LNCAP (cell line): ENCODE measurements at regions not wholly inside any gene's neighbourhood (a gene's known extent, or its start where the extent isn't known, plus 50 kb on each side); places are given as distances from the start of the nearest gene placed in this dataset.

Source experiments
- CTCF ChIP-seq: fragments of 450-650 bp; IDR thresholded peaks from 2 replicates; pipeline ENCODE4 v1.5.1; 2017; ENCODE audit warnings: mild to moderate bottlenecking

GRCh38 chr14:83096092-83096491 is 1562.4 kb upstream of the SEL1L start:
- no peak for TF ChIP-seq CTCF

GRCh38 chr14:83101846-83102245 is 1568.2 kb upstream of the SEL1L start:
- no peak for TF ChIP-seq CTCF

- TF ChIP-seq CTCF = no peak
Observed at GRCh38 chr14:83118029-83118428, 1584.4 kb upstream of the SEL1L start.

GRCh38 chr14:83120187-83120586 is 1586.5 kb upstream of the SEL1L start:
- TF ChIP-seq CTCF = no peak

GRCh38 chr14:83126076-83126475 is 1592.4 kb upstream of the SEL1L start:
- TF ChIP-seq CTCF = no peak

GRCh38 chr14:83128783-83129182 is 1595.1 kb upstream of the SEL1L start:
- no peak for TF ChIP-seq CTCF

- TF ChIP-seq CTCF = no peak
Observed at GRCh38 chr14:83129496-83129895, 1595.8 kb upstream of the SEL1L start.

GRCh38 chr14:83133981-83134645 is 1600.5 kb upstream of the SEL1L start:
- TF ChIP-seq CTCF = no peak
